ENCODE measurements at regions not wholly inside any gene's neighbourhood (a gene's known extent, or its start where the extent isn't known, plus 50 kb on each side); places are given as distances from the start of the nearest gene placed in this dataset.

GRCh38 chr7:101699881-101700823 is 71.1 kb upstream of the MYL10 start:
- no peak overlapping the region for H3K4me3 ChIP-seq (ENCODE audit: low read depth in 1 of 3, low read length in 3 of 3)
- H3K9me3 ChIP-seq (ENCODE audit: control insufficient read depth in 4 of 4, low read length in 3 of 4) = no peaks in the 10 kb centered on the region
- H3K9ac ChIP-seq (ENCODE audit: low read depth in 1 of 2, low read length in 2 of 2) = no peak overlapping the region
- H3K36me3 ChIP-seq (ENCODE audit: control insufficient read depth in 4 of 4, insufficient read depth in 3 of 4, low read depth in 1 of 4, low read length in 3 of 4) = no peaks in the 10 kb centered on the region
- H3K27ac ChIP-seq (ENCODE audit: low read depth in 1 of 2, low read length in 2 of 2) = no peak overlapping the region
- H3K4me1 ChIP-seq (ENCODE audit: control insufficient read depth in 4 of 4, insufficient read depth in 4 of 4, low read length in 3 of 4) = no peaks in the 10 kb centered on the region
- WGBS = 79% methylated on average over 28 of the region's 28 CpGs
- DNase-seq (ENCODE audit: low spot score) = no peak
- TF ChIP-seq TAF1 (conservative IDR thresholded peaks at IDR 0.05) (no peak), NR2F2 (IDR thresholded peaks at IDR 0.05) (no peak), RAD21 (IDR thresholded peaks at IDR 0.05) (no peak), REST (IDR thresholded peaks at IDR 0.05) (no peak), HNF4A (conservative IDR thresholded peaks at IDR 0.05) (no peak)
- TF ChIP-seq, protein P1, sequence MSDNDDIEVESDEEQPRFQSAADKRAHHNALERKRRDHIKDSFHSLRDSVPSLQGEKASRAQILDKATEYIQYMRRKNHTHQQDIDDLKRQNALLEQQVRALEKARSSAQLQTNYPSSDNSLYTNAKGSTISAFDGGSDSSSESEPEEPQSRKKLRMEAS (IDR thresholded peaks at IDR 0.05) = no peak
- H3K27me3 ChIP-seq (ENCODE audit: control insufficient read depth in 4 of 4, insufficient read depth in 4 of 4, low read length in 3 of 4) = no peaks in the 10 kb centered on the region

DNA sequence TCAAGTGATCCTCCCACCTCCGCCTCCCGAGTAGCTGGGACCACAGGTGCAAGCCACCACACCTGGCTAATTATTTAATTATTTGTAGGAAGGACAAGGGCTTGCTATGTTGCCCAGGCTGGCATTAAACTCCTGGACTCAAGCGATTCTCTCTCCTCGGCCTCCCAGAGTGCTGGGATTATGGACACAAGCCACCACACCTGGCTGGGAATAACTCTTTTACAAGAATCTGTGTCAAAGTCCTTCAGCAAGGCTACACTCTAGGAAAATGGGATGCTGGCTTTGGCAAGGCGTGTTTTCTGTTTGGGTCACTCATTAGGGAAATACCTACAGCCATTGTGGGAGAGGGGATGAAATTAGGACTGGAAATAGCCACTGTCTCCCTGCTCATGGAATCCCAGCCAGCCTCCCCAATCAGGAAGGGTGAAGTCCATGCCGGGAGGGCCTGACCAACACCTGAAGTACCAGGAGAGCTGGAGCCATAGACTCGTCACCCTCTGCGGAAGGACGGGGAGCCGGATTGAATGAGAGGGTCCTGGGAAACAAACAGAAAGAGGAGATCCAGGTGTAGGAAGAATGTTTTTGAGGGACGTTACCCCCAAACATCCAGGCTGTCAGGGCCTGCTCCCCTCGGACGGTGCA is 72.2 kb upstream of the MYL10 start:
- Histone ChIP-seq H3K36me3 (ENCODE audit: control insufficient read depth in 4 of 4, insufficient read depth in 3 of 4, low read depth in 1 of 4, low read length in 3 of 4) (no peaks in the 10 kb centered on the region), H3K27me3 (ENCODE audit: control insufficient read depth in 4 of 4, insufficient read depth in 4 of 4, low read length in 3 of 4) (no peaks in the 10 kb centered on the region), H3K9ac (ENCODE audit: low read depth in 1 of 2, low read length in 2 of 2) (no peak overlapping the region), H3K9me3 (ENCODE audit: control insufficient read depth in 4 of 4, low read length in 3 of 4) (no peaks in the 10 kb centered on the region), H3K4me1 (ENCODE audit: control insufficient read depth in 4 of 4, insufficient read depth in 4 of 4, low read length in 3 of 4) (no peaks in the 10 kb centered on the region), H3K4me3 (ENCODE audit: low read depth in 1 of 3, low read length in 3 of 3) (no peak overlapping the region), H3K27ac (ENCODE audit: low read depth in 1 of 2, low read length in 2 of 2) (no peak overlapping the region)
- no peak for DNase-seq (ENCODE audit: low spot score)
- TF ChIP-seq RXRA (IDR thresholded peaks at IDR 0.05) = no peak
- 83% methylated on average over 13 of the region's 13 CpGs for WGBS

DNA sequence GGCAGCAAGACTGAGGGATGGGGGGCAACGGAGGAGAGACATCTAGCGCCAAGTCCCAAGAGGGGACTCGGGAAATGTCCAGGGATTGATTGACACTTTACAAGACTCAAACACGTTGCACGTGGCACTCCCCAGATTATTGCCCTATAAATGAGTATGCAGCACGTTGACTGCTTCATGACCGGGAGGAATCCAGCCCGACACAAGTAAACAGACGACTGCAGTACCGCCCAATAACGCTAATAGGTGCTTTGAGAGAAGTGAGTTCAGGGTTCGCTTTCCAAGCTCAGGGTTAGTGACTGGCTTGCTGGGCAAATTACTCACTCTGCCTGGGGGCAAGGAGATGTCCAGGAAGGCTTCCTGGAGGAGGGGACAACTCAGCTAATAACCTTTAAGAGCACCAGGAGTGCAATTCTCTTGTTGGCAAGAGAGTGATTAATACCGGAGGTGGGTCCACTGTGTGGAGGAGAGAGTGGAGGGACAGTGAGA is 73.3 kb upstream of the MYL10 start:
- H3K4me1 ChIP-seq (ENCODE audit: control insufficient read depth in 4 of 4, insufficient read depth in 4 of 4, low read length in 3 of 4) = no peaks in the 10 kb centered on the region
- no peaks in the 10 kb centered on the region for H3K9me3 ChIP-seq (ENCODE audit: control insufficient read depth in 4 of 4, low read length in 3 of 4)
- H3K4me3 ChIP-seq (ENCODE audit: low read depth in 1 of 3, low read length in 3 of 3) = no peak overlapping the region
- H3K27me3 ChIP-seq (ENCODE audit: control insufficient read depth in 4 of 4, insufficient read depth in 4 of 4, low read length in 3 of 4) = no peaks in the 10 kb centered on the region
- H3K27ac ChIP-seq (ENCODE audit: low read depth in 1 of 2, low read length in 2 of 2) = no peak overlapping the region
- DNase-seq (ENCODE audit: low spot score) = no peak
- no peak for TF ChIP-seq EGR1 (IDR thresholded peaks at IDR 0.05; ENCODE audit: low read depth in 2 of 2)
- TF ChIP-seq YY1 (IDR thresholded peaks at IDR 0.05) = no peak
- TF ChIP-seq, protein P2, sequence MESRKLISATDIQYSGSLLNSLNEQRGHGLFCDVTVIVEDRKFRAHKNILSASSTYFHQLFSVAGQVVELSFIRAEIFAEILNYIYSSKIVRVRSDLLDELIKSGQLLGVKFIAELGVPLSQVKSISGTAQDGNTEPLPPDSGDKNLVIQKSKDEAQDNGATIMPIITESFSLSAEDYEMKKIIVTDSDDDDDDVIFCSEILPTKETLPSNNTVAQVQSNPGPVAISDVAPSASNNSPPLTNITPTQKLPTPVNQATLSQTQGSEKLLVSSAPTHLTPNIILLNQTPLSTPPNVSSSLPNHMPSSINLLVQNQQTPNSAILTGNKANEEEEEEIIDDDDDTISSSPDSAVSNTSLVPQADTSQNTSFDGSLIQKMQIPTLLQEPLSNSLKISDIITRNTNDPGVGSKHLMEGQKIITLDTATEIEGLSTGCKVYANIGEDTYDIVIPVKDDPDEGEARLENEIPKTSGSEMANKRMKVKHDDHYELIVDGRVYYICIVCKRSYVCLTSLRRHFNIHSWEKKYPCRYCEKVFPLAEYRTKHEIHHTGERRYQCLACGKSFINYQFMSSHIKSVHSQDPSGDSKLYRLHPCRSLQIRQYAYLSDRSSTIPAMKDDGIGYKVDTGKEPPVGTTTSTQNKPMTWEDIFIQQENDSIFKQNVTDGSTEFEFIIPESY (IDR thresholded peaks at IDR 0.05) = no peak
- no peak for TF ChIP-seq GABPA (IDR thresholded peaks at IDR 0.05 in 1 of 2, conservative IDR thresholded peaks at IDR 0.05 in 1 of 2)
- TF ChIP-seq SP1 (IDR thresholded peaks at IDR 0.05) = no peak
- TF ChIP-seq JUND (IDR thresholded peaks at IDR 0.05) = no peak
- 46% methylated on average over 13 of the region's 13 CpGs for WGBS
- no peaks in the 10 kb centered on the region for H3K36me3 ChIP-seq (ENCODE audit: control insufficient read depth in 4 of 4, insufficient read depth in 3 of 4, low read depth in 1 of 4, low read length in 3 of 4)
- H3K9ac ChIP-seq (ENCODE audit: low read depth in 1 of 2, low read length in 2 of 2) = no peak overlapping the region

All from liver (tissue), 7 donors.